ENCODE measurements at regions not wholly inside any gene's neighbourhood (a gene's known extent, or its start where the extent isn't known, plus 50 kb on each side); places are given as distances from the start of the nearest gene placed in this dataset.

DNA sequence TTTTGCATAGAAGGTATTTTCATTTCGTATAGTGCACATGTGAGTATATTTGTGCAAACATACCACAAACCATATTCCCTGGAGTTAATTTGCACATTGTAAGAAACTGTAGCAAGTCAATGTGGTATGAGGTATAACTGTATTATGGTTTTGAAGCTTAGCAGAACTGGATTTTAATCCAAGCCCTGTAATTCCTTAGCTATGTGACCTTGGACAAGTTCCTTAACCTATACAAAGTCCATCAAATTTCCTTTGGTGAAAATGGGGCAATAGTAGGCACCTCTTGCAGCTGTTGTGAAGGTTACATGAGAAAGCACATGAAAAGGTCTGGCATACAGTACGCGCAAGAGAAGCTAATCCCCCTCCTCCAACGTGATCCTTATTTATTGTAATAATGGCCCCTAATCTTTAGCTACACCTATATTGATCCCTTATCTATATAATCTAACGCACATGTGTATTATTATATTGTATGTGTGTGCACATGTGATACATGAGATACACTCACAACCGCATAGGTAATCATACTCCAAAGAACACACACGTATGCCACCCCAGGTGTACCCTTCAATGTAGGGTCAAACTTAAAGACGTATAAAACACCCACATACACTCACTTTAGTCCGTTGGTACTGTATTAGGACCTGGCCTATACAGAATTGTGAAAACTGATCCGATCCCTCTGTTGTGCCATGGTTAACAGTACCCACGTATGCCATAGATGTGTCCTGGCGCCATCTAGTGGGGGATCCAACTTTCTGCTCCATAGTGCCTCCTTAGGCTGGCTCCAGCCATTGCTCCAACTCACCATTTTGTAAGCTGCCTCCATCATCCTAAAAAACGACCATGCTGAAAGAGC, 402.9 kb upstream of the SLC14A2 start:
- Mint-ChIP-seq H3K9me3 (no peaks in the 10 kb centered on the region), H3K4me3 (no peak overlapping the region), H3K36me3 (ENCODE audit: low read depth) (no peaks in the 10 kb centered on the region), H3K27me3 (peaks cover 18% of the 10 kb centered on the region), H3K4me1 (no peaks in the 10 kb centered on the region), H3K27ac (no peak overlapping the region)
- POLR2A ChIA-PET: no interaction called here
- CTCF ChIA-PET: interaction anchor here (0.6 to 1.5 kb wide), 6 partner anchors 16 to 613 kb away, joined by 3 to 4 read pairs (median 3); no protein-coding TSS in a partner anchor
- DNase-seq: peak; percentile 83

DNA sequence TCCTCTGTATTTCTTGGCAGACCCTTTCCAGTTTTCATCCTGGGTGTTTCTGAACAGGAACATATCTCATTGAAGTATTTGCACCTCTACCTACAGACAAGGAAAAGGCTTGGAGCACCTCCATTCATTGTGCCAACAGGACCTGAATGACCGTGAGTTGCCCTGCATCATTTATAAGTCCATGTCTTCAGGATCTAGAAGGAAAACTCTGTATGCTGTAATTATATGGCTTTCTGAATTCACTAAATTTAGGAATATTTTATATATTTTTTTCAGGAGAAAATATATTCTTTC, 402.3 kb upstream of the SLC14A2 start:
- H3K27me3 Mint-ChIP-seq: peaks cover 18% of the 10 kb centered on the region
- POLR2A ChIA-PET: no interaction called here
- H3K27ac Mint-ChIP-seq: no peak overlapping the region
- H3K4me1 Mint-ChIP-seq: no peaks in the 10 kb centered on the region
- H3K9me3 Mint-ChIP-seq: no peaks in the 10 kb centered on the region
- DNase-seq: no peak
- H3K36me3 Mint-ChIP-seq (ENCODE audit: low read depth): no peaks in the 10 kb centered on the region
- no peak overlapping the region for H3K4me3 Mint-ChIP-seq
- CTCF ChIA-PET: interaction anchor here (0.6 to 1.5 kb wide), 6 partner anchors 15 to 613 kb away, joined by 3 to 4 read pairs (median 3); no protein-coding TSS in a partner anchor

DNA sequence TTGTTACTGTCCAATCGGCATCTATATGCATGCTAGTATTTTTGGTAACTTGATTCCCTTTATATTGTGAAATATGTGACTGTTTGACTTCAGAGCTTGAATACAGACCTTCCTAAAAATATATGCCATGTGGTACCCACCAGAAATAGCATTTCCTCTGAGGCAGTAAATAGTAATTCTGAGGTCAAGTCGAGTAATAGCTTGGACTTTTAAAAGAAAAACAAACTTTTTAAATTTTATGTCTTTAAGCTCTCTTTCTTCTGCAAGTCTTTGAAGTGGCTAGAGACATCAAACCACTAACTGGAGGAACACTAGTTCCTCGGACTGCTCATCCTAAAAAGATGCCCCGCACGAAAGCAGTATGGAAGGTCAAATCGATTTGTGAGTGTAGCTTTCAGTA, 396.8 kb upstream of the SLC14A2 start:
- ChIA-PET CTCF (no interaction called here), POLR2A (no interaction called here)
- no peaks in the 10 kb centered on the region for H3K4me1 Mint-ChIP-seq
- no peak overlapping the region for H3K4me3 Mint-ChIP-seq
- DNase-seq: no peak
- no peaks in the 10 kb centered on the region for H3K9me3 Mint-ChIP-seq
- no peaks in the 10 kb centered on the region for H3K36me3 Mint-ChIP-seq (ENCODE audit: low read depth)
- H3K27ac Mint-ChIP-seq: no peak overlapping the region
- H3K27me3 Mint-ChIP-seq: peaks cover 1% of the 10 kb centered on the region

DNA sequence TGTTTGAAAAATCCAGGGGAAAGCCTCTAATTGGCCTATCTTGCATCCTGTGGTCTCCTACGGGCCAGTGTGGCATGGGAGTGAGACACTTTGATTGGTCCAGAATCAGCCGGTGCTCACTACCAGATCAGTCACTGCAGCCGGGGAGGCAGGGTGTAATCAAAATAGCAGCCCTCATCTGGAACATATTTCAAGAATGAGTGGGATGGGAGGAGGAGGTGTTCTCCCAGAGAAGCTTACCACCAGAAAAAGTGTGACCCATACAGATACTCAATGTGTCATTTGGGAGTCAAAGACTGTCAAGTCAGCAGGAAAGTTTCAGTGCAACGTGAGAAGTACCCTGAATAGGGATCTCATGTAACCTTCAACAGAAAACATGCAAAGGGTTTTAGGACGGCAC, 393.9 kb upstream of the SLC14A2 start:
- H3K4me1 Mint-ChIP-seq: no peaks in the 10 kb centered on the region
- POLR2A ChIA-PET: no interaction called here
- H3K27ac Mint-ChIP-seq: no peak overlapping the region
- no peak overlapping the region for H3K4me3 Mint-ChIP-seq
- peaks cover 1% of the 10 kb centered on the region for H3K27me3 Mint-ChIP-seq
- no peak for DNase-seq
- no peaks in the 10 kb centered on the region for H3K36me3 Mint-ChIP-seq (ENCODE audit: low read depth)
- CTCF ChIA-PET: interaction anchor here (0.7 kb wide), 1 partner anchor 64 kb away, joined by 3 read pairs; no protein-coding TSS in a partner anchor
- H3K9me3 Mint-ChIP-seq: no peaks in the 10 kb centered on the region

DNA sequence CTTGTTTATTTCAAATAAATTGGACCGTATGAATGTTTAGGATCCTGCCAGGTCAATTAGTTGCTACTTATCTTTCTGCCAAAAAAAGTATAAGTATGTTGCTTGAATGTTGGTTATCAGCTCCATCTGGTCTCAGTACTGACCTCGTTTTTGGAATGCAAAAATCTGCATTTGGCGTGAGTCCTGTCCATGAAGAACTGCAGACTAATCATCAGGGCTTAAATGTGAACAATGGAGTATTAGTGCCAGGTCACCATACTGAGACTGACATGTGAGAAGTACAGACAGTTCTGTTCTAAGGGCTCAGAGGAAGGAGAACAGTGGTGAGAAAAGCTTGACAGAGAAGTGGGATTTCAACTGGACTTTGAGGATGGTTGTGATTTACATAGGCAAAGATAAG, 393.1 kb upstream of the SLC14A2 start:
- ChIA-PET CTCF (no interaction called here), POLR2A (no interaction called here)
- DNase-seq: no peak
- Mint-ChIP-seq H3K36me3 (ENCODE audit: low read depth) (no peaks in the 10 kb centered on the region), H3K4me3 (no peak overlapping the region), H3K27ac (no peak overlapping the region), H3K9me3 (no peaks in the 10 kb centered on the region), H3K27me3 (no peaks in the 10 kb centered on the region), H3K4me1 (no peaks in the 10 kb centered on the region)

DNA sequence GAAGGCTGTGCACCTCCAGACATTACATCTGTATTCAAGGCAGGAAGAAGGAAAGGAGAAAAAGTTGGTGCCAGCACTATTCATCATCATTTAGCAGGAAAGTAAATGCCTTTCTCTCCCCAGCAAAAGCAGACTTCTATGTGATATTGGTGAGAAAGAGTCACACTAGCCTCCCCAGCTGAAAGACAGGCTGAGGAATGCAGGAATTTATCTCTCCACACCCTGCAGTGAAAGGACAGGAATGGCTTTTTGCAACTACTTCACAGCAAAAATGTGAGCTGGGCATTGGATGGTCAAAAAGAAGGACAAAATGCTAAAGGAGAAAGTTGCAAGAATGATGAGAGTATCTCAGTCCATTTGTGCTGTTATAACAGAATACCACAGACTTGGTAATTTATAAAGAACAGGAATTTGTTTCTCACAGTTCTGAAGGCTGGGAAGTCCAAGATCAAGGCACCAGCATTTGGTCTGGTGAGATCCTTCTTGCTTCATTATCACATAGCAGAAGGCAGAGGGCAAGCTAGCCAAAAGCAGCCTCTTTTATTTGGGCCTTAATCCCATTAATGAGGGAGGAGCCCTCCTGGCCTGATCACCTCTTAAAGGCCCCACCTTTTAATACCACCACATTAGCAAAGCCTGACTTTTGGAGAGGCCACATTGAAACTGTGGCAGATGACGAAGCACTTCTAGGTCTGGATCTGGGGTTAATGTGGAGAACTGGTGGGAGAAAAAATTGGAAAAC, 388.1 kb upstream of the SLC14A2 start:
- no peak for DNase-seq
- H3K27me3 Mint-ChIP-seq: no peaks in the 10 kb centered on the region
- ChIA-PET CTCF (interaction anchor here (1.3 kb wide), 1 partner anchor 14 kb away, joined by 3 read pairs; no protein-coding TSS in a partner anchor), POLR2A (no interaction called here)
- no peaks in the 10 kb centered on the region for H3K4me1 Mint-ChIP-seq
- H3K36me3 Mint-ChIP-seq (ENCODE audit: low read depth): no peaks in the 10 kb centered on the region
- H3K27ac Mint-ChIP-seq: no peak overlapping the region
- H3K9me3 Mint-ChIP-seq: no peaks in the 10 kb centered on the region
- H3K4me3 Mint-ChIP-seq: no peak overlapping the region

DNA sequence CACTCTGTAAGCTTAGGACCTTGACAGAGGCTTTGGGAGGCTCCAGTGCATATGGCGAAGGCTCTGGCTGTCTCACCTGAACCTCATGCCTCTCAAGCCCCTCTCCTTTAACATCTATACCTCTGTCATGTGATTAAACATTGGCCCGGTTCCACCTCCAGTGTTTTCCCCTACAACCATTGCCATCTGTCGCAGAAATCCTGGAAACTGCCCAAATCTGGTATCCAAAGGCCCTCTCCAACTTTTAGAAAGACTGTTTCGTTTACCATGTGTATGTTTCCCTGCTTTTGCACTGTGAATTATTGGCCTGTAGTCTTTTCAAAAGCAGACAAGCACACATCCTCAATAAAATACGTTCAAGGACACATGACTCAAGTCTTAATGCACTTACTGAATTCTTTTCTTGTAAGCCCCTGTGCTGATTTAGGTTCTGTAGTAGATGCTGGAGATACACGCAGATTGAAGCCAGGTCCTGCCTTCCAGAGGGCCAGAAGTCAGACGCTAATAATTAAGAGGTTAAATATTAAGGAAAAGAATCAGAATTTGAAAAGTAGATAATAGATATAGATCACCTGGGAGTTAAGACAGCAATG, 386.4 kb upstream of the SLC14A2 start:
- H3K27me3 Mint-ChIP-seq: no peaks in the 10 kb centered on the region
- ChIA-PET CTCF (interaction anchor here (0.6 to 1.3 kb wide), 2 partner anchors 16 to 380 kb away, joined by 3 read pairs; no protein-coding TSS in a partner anchor), POLR2A (no interaction called here)
- no peak for DNase-seq
- H3K4me3 Mint-ChIP-seq: no peak overlapping the region
- H3K27ac Mint-ChIP-seq: no peak overlapping the region
- no peaks in the 10 kb centered on the region for H3K36me3 Mint-ChIP-seq (ENCODE audit: low read depth)
- H3K9me3 Mint-ChIP-seq: no peaks in the 10 kb centered on the region
- no peaks in the 10 kb centered on the region for H3K4me1 Mint-ChIP-seq

DNA sequence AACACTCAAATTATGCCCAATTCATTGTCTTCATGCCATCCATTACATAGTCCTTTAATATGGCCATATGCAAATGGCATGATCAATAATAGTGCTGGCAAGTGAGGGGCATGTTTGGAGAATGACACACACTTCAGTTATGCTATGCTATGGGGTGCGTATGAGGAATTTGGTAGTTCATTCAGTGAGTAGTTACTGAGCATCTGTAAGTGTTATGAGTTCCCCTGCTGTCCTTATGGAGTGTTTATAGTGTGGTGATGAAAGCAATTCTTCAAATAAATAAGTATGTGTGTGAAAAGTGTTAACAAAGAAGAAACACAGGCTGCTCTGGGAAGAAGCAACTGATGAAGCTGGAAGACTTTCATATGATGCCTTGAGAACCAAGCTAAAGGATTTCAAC, 383.7 kb upstream of the SLC14A2 start:
- Mint-ChIP-seq H3K27ac (no peak overlapping the region), H3K36me3 (ENCODE audit: low read depth) (no peaks in the 10 kb centered on the region), H3K9me3 (no peaks in the 10 kb centered on the region), H3K4me1 (no peaks in the 10 kb centered on the region), H3K27me3 (no peaks in the 10 kb centered on the region), H3K4me3 (no peak overlapping the region)
- no peak for DNase-seq
- POLR2A ChIA-PET: no interaction called here
- CTCF ChIA-PET: interaction anchor here (1.2 kb wide), 1 partner anchor 18 kb away, joined by 4 read pairs; no protein-coding TSS in a partner anchor

DNA sequence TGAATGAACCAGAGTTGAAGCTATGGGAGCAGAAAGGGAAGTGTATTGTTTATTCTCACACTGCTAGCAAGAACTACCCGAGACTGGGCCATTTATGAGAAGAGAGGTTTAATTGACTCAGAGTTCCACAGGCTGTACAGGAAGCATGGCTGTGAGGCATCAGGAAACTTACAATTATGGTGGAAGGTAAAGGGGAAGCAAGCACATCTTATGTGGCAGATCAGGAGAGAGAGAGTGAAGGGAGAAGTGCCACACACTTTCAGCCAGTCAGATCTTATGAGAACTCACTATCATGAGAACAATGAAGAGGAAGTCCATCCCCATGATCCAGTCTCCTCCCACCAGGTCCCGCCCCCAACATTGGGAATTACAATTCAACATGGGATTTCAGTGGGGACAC, 383.2 kb upstream of the SLC14A2 start:
- no peak for DNase-seq
- Mint-ChIP-seq H3K36me3 (ENCODE audit: low read depth) (no peaks in the 10 kb centered on the region), H3K27ac (no peak overlapping the region), H3K4me3 (no peak overlapping the region), H3K9me3 (no peaks in the 10 kb centered on the region), H3K4me1 (no peaks in the 10 kb centered on the region), H3K27me3 (no peaks in the 10 kb centered on the region)
- ChIA-PET CTCF (no interaction called here), POLR2A (no interaction called here)

DNA sequence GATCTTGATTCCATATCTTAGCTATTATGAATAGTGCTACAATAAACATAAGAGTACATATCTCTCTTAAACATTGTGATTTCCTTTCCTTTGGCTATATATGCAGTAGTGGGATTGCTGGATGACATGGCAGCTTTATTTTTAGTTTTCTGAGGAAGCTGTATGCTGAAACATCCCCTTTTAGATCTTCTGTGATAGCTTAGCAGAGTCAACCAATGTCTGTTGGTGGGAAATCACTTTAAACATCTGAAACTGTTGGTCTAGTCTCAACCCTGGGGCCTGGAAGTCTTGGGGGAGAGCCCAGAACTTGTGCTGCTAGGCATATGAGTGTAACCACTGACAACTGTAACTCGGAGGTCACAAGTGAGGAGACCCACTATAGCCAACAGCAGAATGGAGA, 378.6 kb upstream of the SLC14A2 start:
- Mint-ChIP-seq H3K36me3 (ENCODE audit: low read depth) (no peaks in the 10 kb centered on the region), H3K4me1 (no peaks in the 10 kb centered on the region), H3K4me3 (no peak overlapping the region), H3K9me3 (no peaks in the 10 kb centered on the region), H3K27ac (no peak overlapping the region), H3K27me3 (no peaks in the 10 kb centered on the region)
- CTCF ChIA-PET: no interaction called here
- no peak for DNase-seq
- POLR2A ChIA-PET: no interaction called here

DNA sequence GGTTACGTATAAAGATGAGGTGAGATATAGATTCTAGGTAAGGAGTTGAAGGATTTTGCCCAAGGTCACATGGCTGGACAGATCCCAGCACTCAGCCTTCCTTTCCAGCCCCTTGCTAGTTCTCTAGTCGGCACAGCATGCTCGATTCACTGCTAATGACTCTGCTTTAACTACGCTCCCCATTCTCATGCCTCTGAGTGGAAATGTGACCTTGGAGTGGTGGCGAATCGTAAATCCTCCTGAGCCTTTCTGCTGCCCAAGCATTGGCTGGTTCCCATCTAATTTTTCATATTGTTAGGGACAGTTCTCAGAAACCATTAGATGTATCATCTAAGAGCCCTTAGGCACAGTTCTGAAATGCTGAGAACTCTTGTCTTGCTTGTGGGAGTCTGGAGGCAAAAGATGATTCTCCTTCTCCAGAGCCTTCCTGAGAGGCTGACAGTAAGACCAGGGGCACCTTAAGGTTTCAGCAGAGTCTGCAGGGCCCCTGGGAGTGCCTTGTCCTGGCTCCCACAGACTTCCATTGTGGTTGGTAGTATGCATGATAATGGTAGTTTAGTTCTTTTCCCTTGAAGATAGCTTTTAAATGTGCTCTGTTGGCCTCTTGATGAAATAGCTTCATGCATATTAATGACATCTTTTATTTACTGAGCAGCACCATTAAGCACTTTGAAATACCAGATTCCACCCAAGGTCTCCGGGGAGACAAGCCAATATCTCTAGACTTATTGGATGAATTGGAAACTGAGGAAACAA, 377.8 kb upstream of the SLC14A2 start:
- Mint-ChIP-seq H3K27ac (no peak overlapping the region), H3K4me1 (no peaks in the 10 kb centered on the region), H3K4me3 (no peak overlapping the region), H3K36me3 (ENCODE audit: low read depth) (no peaks in the 10 kb centered on the region), H3K27me3 (no peaks in the 10 kb centered on the region), H3K9me3 (no peaks in the 10 kb centered on the region)
- POLR2A ChIA-PET: no interaction called here
- DNase-seq: no peak
- CTCF ChIA-PET: no interaction called here

DNA sequence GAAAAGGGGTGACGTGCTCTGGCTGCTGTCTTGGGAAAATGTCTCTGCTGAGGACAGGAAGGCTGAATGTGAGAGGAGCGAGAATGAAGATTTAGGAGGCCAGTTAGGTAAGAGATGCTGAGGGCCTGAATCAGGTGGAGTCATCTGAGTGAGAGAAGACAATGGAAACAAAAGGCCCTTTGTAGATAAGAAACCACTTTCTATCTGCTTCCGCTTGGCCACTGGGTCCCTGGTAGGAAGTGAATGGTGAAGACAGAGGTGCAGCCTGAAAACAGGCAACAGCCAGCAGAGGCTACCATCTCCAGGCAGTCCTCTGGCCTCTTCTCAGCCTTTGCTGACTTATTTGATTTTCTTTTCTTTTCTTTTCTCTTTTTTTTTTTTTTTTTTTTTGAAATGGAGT, 374.0 kb upstream of the SLC14A2 start:
- Mint-ChIP-seq H3K9me3 (no peaks in the 10 kb centered on the region), H3K4me3 (no peak overlapping the region), H3K27ac (no peak overlapping the region), H3K27me3 (no peaks in the 10 kb centered on the region), H3K4me1 (no peaks in the 10 kb centered on the region), H3K36me3 (ENCODE audit: low read depth) (no peaks in the 10 kb centered on the region)
- ChIA-PET CTCF (no interaction called here), POLR2A (no interaction called here)
- DNase-seq: no peak

All from activated CD4-positive, alpha-beta T cell treated with anti-CD3 and anti-CD28 coated beads, Interleukin-2, amount 10 ng/mL, durations not matched to agents 7 days and 5 days (primary cell).